H9 (cell line): ENCODE measurements at regions not wholly inside any gene's neighbourhood (a gene's known extent, or its start where the extent isn't known, plus 50 kb on each side); places are given as distances from the start of the nearest gene placed in this dataset.

Experiments
- DNase-seq: peaks from one replicate; pipeline ENCODE4 v3.0.0-alpha.2; 2017
- H2AFZ ChIP-seq: one replicate; pipeline ENCODE4 v1.6.1; 2013; ENCODE audit warnings: mild to moderate bottlenecking, low read length, control low read depth, moderate library complexity
- H2AK5ac ChIP-seq: 2 replicates; pipeline ENCODE4 v1.6.1; 2013; ENCODE audit warnings: low read length, control low read depth, mixed read lengths; ENCODE audit not compliant: insufficient read length
- H2BK120ac ChIP-seq: one replicate; pipeline ENCODE4 v1.6.1; 2013; ENCODE audit warnings: low read depth, mild to moderate bottlenecking, low read length, control low read depth, inconsistent platforms; ENCODE audit not compliant: poor library complexity, severe bottlenecking
- H2BK12ac ChIP-seq: 2 replicates; pipeline ENCODE4 v1.6.1; 2013; ENCODE audit warnings: low read length, control low read depth, mixed read lengths, low read depth; ENCODE audit not compliant: insufficient read length
- H2BK15ac ChIP-seq: 2 replicates; pipeline ENCODE4 v1.6.1; 2013; ENCODE audit warnings: low read depth, low read length, control low read depth
- H2BK20ac ChIP-seq: one replicate; pipeline ENCODE4 v1.6.1; 2013; ENCODE audit warnings: low read depth, mild to moderate bottlenecking, low read length, control low read depth, inconsistent platforms; ENCODE audit not compliant: poor library complexity, severe bottlenecking
- H2BK5ac ChIP-seq: 2 replicates; pipeline ENCODE4 v1.6.1; 2013; ENCODE audit warnings: low read length, control low read depth, mixed read lengths; ENCODE audit not compliant: insufficient read length
- H3K14ac ChIP-seq: 2 replicates; pipeline ENCODE4 v1.6.1; 2013; ENCODE audit warnings: low read length, control low read depth; ENCODE audit not compliant: insufficient read depth
- H3K18ac ChIP-seq: 2 replicates; pipeline ENCODE4 v1.6.1; 2013; ENCODE audit warnings: low read depth, mild to moderate bottlenecking, mixed read lengths, low read length, control low read depth; ENCODE audit not compliant: insufficient read length
- H3K23ac ChIP-seq: 2 replicates; pipeline ENCODE4 v1.6.1; 2013; ENCODE audit warnings: low read length, control low read depth, mixed read lengths, low read depth; ENCODE audit not compliant: insufficient read length
- H3K23me2 ChIP-seq: 2 replicates; pipeline ENCODE4 v1.6.1; 2013; ENCODE audit warnings: low read depth, mild to moderate bottlenecking, mixed read lengths, low read length, control low read depth; ENCODE audit not compliant: insufficient read length, poor library complexity, severe bottlenecking
- H3K27ac ChIP-seq: 2 replicates; pipeline ENCODE4 v1.5.1; 2013; ENCODE audit warnings: low read length, control low read depth, mixed read lengths, low read depth; ENCODE audit not compliant: insufficient read length
- H3K27me3 ChIP-seq: 2 replicates; pipeline ENCODE4 v1.6.1; 2013; ENCODE audit warnings: low read length, control low read depth, inconsistent platforms; ENCODE audit not compliant: insufficient read depth
- H3K4ac ChIP-seq: 2 replicates; pipeline ENCODE4 v1.6.1; 2013; ENCODE audit warnings: low read depth, mild to moderate bottlenecking, control low read depth, inconsistent platforms, low read length, moderate library complexity
- H3K4me1 ChIP-seq: 2 replicates; pipeline ENCODE4 v1.6.1; 2013; ENCODE audit warnings: low read length, control low read depth, inconsistent platforms; ENCODE audit not compliant: insufficient read depth
- H3K4me2 ChIP-seq: 2 replicates; pipeline ENCODE4 v1.6.1; 2013; ENCODE audit warnings: low read length, control low read depth, mixed read lengths; ENCODE audit not compliant: insufficient read length, insufficient read depth
- H3K56ac ChIP-seq: 2 replicates; pipeline ENCODE4 v1.6.1; 2013; ENCODE audit warnings: low read depth, mild to moderate bottlenecking, mixed read lengths, low read length, control low read depth; ENCODE audit not compliant: insufficient read length
- H3K79me1 ChIP-seq: 2 replicates; pipeline ENCODE4 v1.6.1; 2013; ENCODE audit warnings: low read depth, mild to moderate bottlenecking, moderate library complexity, low read length, control low read depth, inconsistent platforms; ENCODE audit not compliant: insufficient read depth, poor library complexity, severe bottlenecking
- H3K79me2 ChIP-seq: 2 replicates; pipeline ENCODE4 v1.6.1; 2013; ENCODE audit warnings: low read length, control low read depth, inconsistent platforms; ENCODE audit not compliant: insufficient read depth
- H3K9ac ChIP-seq: 2 replicates; pipeline ENCODE4 v1.6.1; 2013; ENCODE audit warnings: low read length, control low read depth, mixed read lengths; ENCODE audit not compliant: insufficient read length; ENCODE audit errors: extremely low read depth
- H3K9me3 ChIP-seq: one replicate; pipeline ENCODE4 v1.6.1; 2013; ENCODE audit warnings: low read depth, low read length, inconsistent platforms; ENCODE audit not compliant: control insufficient read depth
- H3T11ph ChIP-seq: one replicate; pipeline ENCODE4 v1.6.1; 2013; ENCODE audit warnings: mild to moderate bottlenecking, low read length, control low read depth, inconsistent platforms
- H4K20me1 ChIP-seq: one replicate; pipeline ENCODE4 v1.6.1; 2013; ENCODE audit not compliant: control insufficient read depth, insufficient read length, insufficient read depth
- H4K5ac ChIP-seq: 2 replicates; pipeline ENCODE4 v1.6.1; 2013; ENCODE audit warnings: low read depth, mild to moderate bottlenecking, mixed read lengths, low read length, control low read depth; ENCODE audit not compliant: insufficient read length
- H4K8ac ChIP-seq: replicated peaks from 2 replicates; pipeline ENCODE4 v1.6.1; 2013; ENCODE audit warnings: low read length, control low read depth, mixed read lengths, low read depth; ENCODE audit not compliant: insufficient read length
- H4K91ac ChIP-seq: 2 replicates; pipeline ENCODE4 v1.6.1; 2013; ENCODE audit warnings: low read depth, mild to moderate bottlenecking, moderate library complexity, mixed read lengths, low read length, control low read depth; ENCODE audit not compliant: insufficient read length
- H3K27ac Mint-ChIP-seq, 3 experiments: 2 replicates in 2 of 3; 3 replicates in 1 of 3; pipeline ENCODE4 v1.8.0; 2020 to 2021; ENCODE audit warnings: mixed read lengths in 3 of 3, mild to moderate bottlenecking in 1 of 3, moderate library complexity in 1 of 3
- H3K27me3 Mint-ChIP-seq: 2 replicates; pipeline ENCODE4 v1.8.0; 2021; ENCODE audit warnings: low read depth, mild to moderate bottlenecking, moderate library complexity, mixed read lengths
- H3K36me3 Mint-ChIP-seq, 3 experiments: 2 replicates in 2 of 3; 3 replicates in 1 of 3; pipeline ENCODE4 v1.8.0; 2020 to 2021; ENCODE audit warnings: low read depth in 3 of 3, mixed read lengths in 3 of 3; ENCODE audit not compliant: insufficient read depth in 1 of 3
- H3K4me1 Mint-ChIP-seq, 2 experiments: 2 replicates each; pipeline ENCODE4 v1.8.0; 2020; ENCODE audit warnings: mixed read lengths in 2 of 2
- H3K4me3 Mint-ChIP-seq, 2 experiments: 2 replicates in 1 of 2; 3 replicates in 1 of 2; pipeline ENCODE4 v1.8.0; 2020 to 2021; ENCODE audit warnings: mild to moderate bottlenecking in 2 of 2, mixed read lengths in 2 of 2, moderate library complexity in 1 of 2
- H3K9me3 Mint-ChIP-seq, 2 experiments: 2 replicates in 1 of 2; 3 replicates in 1 of 2; pipeline ENCODE4 v1.8.0; 2020; ENCODE audit warnings: mild to moderate bottlenecking in 2 of 2, mixed read lengths in 2 of 2, moderate library complexity in 1 of 2
- WGBS: extraction: QIAGEN DNeasy Blood & Tissue Kit; methylation state at CpG from one replicate; pipeline ENCODE4 v1.1.7; 2013; ENCODE audit warnings: missing lambda C conversion rate, low lambda C conversion rate, mixed read lengths; ENCODE audit not compliant: insufficient read length; ENCODE audit errors: extremely low coverage; 5-methylcytosine and 5-hydroxymethylcytosine counted together
- TF ChIP-seq, protein P1 (sequence below): fragments of 200-600 bp; sonication (generic); conservative IDR thresholded peaks from 3 replicates; pipeline ENCODE4 v1.8.0; 2021; ENCODE audit warnings: antibody characterized with exemption, mild to moderate bottlenecking

DNA sequence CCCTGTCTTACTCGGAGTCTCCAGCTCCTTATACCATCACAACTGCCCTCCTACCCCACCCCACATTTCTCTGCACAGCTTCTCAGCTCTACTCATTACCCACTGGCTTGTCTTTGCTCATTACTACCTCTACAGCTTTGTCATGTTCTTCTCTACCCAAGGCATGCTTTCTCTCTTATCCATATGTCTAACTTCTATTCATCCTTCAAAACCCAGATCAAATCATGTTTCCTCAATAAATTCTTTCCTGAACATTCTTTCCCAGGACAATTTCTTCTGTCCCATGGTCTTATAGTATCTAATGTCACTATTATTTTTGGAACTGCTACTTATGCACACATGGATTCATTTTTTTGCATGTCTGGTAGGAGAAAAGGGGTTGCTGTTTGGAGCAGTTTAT is 231.4 kb downstream of the PTEN start:
- H3K27ac ChIP-seq, result no peak overlapping the region
- no peak overlapping the region for H4K5ac ChIP-seq
- no peak overlapping the region for H2BK15ac ChIP-seq
- H3K4me2 ChIP-seq, result no peak overlapping the region
- no peak overlapping the region for H2BK20ac ChIP-seq
- no peak overlapping the region for H2BK120ac ChIP-seq
- H3K4me3 Mint-ChIP-seq, result no peak overlapping the region
- no peaks in the 10 kb centered on the region for H3K79me2 ChIP-seq
- no peak overlapping the region for H3K9ac ChIP-seq
- no peaks in the 10 kb centered on the region for H3K36me3 Mint-ChIP-seq
- H3K4me1 ChIP-seq, result no peaks in the 10 kb centered on the region
- no CpG with 5 or more reads among the region's 1 CpG for WGBS
- H3K4me1 Mint-ChIP-seq, result no peaks in the 10 kb centered on the region
- H3K23ac ChIP-seq, result no peak overlapping the region
- no peaks in the 10 kb centered on the region for H3K27me3 Mint-ChIP-seq
- no peak overlapping the region for H2AFZ ChIP-seq
- H4K91ac ChIP-seq, result no peak overlapping the region
- TF ChIP-seq, protein P1, sequence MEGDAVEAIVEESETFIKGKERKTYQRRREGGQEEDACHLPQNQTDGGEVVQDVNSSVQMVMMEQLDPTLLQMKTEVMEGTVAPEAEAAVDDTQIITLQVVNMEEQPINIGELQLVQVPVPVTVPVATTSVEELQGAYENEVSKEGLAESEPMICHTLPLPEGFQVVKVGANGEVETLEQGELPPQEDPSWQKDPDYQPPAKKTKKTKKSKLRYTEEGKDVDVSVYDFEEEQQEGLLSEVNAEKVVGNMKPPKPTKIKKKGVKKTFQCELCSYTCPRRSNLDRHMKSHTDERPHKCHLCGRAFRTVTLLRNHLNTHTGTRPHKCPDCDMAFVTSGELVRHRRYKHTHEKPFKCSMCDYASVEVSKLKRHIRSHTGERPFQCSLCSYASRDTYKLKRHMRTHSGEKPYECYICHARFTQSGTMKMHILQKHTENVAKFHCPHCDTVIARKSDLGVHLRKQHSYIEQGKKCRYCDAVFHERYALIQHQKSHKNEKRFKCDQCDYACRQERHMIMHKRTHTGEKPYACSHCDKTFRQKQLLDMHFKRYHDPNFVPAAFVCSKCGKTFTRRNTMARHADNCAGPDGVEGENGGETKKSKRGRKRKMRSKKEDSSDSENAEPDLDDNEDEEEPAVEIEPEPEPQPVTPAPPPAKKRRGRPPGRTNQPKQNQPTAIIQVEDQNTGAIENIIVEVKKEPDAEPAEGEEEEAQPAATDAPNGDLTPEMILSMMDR, result no peak
- no peaks in the 10 kb centered on the region for H3K79me1 ChIP-seq
- no peak overlapping the region for H3K14ac ChIP-seq
- no peak overlapping the region for H2BK12ac ChIP-seq
- H3K27me3 ChIP-seq, result no peaks in the 10 kb centered on the region
- H2BK5ac ChIP-seq, result no peak overlapping the region
- no peaks in the 10 kb centered on the region for H3K23me2 ChIP-seq
- no peak overlapping the region for H3K56ac ChIP-seq
- no peak overlapping the region for H3K18ac ChIP-seq
- no peak overlapping the region for H3T11ph ChIP-seq
- H4K20me1 ChIP-seq, result no peaks in the 10 kb centered on the region
- no peak overlapping the region for H3K27ac Mint-ChIP-seq
- H3K9me3 Mint-ChIP-seq, result no peaks in the 10 kb centered on the region
- H4K8ac ChIP-seq, result no peak overlapping the region
- H2AK5ac ChIP-seq, result no peak overlapping the region
- H3K4ac ChIP-seq, result no peak overlapping the region
- DNase-seq, result no peak
- H3K9me3 ChIP-seq, result no peaks in the 10 kb centered on the region
